Lower lobe of right lung (tissue), 2 donors: ENCODE measurements at regions not wholly inside any gene's neighbourhood (a gene's known extent, or its start where the extent isn't known, plus 50 kb on each side); places are given as distances from the start of the nearest gene placed in this dataset.

Experiments
- ATAC-seq, 2 donors: fragments of 200-7000 bp; cut with Tn5 transposase; one replicate each; pipeline ENCODE4 v1.9.1; 2020 to 2022; ENCODE audit warnings: mild to moderate bottlenecking in 2 of 2, moderate library complexity in 2 of 2
- DNase-seq: peaks from one replicate; pipeline ENCODE4 v3.0.0-alpha.2; 2020
- H3K27ac ChIP-seq: fragments of 200-600 bp; one replicate; pipeline ENCODE4 v1.8.0; 2022
- H3K27me3 ChIP-seq: fragments of 200-600 bp; one replicate; pipeline ENCODE4 v1.8.0; 2022; ENCODE audit warnings: low read depth
- H3K36me3 ChIP-seq: fragments of 200-600 bp; one replicate; pipeline ENCODE4 v1.8.0; 2022; ENCODE audit warnings: mild to moderate bottlenecking
- H3K4me1 ChIP-seq: fragments of 200-600 bp; one replicate; pipeline ENCODE4 v1.8.0; 2022
- H3K4me3 ChIP-seq: fragments of 200-600 bp; one replicate; pipeline ENCODE4 v1.8.0; 2022; ENCODE audit warnings: mild to moderate bottlenecking
- H3K9me3 ChIP-seq: fragments of 200-600 bp; one replicate; pipeline ENCODE4 v1.8.0; 2022
- CTCF ChIP-seq: fragments of 200-600 bp; IDR thresholded peaks from one replicate; pipeline ENCODE4 v1.8.0; 2022; ENCODE audit warnings: antibody characterized with exemption, mild to moderate bottlenecking
- intact Hi-C: fragments of 100-400 bp; cut with DNase I; formaldehyde crosslinking; loops from one replicate; pipeline ENCODE4 v1.11.0; 2022
- donor health status: DM: no; HTN: yes; CAD: no; lungs with severe emphysema.

- Histone ChIP-seq H3K9me3 (peaks cover 12% of the 10 kb centered on the region), H3K4me1 (no peaks in the 10 kb centered on the region), H3K27ac (no peak overlapping the region), H3K4me3 (no peak overlapping the region), H3K27me3 (no peaks in the 10 kb centered on the region), H3K36me3 (no peaks in the 10 kb centered on the region)
- ATAC-seq (no peak), DNase-seq (no peak)
- no peak for TF ChIP-seq CTCF
- intact Hi-C loops, result no loop called here
Measured at GRCh38 chr3:104133630-104134029, 1233.1 kb upstream of the ALCAM start.

GRCh38 chr3:104137116-104137515 lies 1229.6 kb upstream of the ALCAM start:
- Histone ChIP-seq H3K27me3 (no peaks in the 10 kb centered on the region), H3K4me1 (no peaks in the 10 kb centered on the region), H3K9me3 (no peaks in the 10 kb centered on the region), H3K4me3 (no peak overlapping the region), H3K36me3 (no peaks in the 10 kb centered on the region), H3K27ac (no peak overlapping the region)
- intact Hi-C loops, result no loop called here
- DNase-seq (no peak), ATAC-seq (no peak)
- no peak for TF ChIP-seq CTCF

- H3K4me3 ChIP-seq, result no peak overlapping the region
- TF ChIP-seq CTCF, result no peak
Measured at GRCh38 chr3:104145164-104145563, 1221.5 kb upstream of the ALCAM start.

GRCh38 chr3:104149154-104149553 lies 1217.6 kb upstream of the ALCAM start:
- Histone ChIP-seq H3K4me3 (no peak overlapping the region), H3K9me3 (no peaks in the 10 kb centered on the region), H3K36me3 (no peaks in the 10 kb centered on the region), H3K27me3 (no peaks in the 10 kb centered on the region), H3K27ac (no peak overlapping the region), H3K4me1 (no peaks in the 10 kb centered on the region)
- DNase-seq (no peak), ATAC-seq (no peak)
- intact Hi-C loops, result no loop called here
- no peak for TF ChIP-seq CTCF

More at GRCh38 chr3:104145164-104145563, 1221.5 kb upstream of the ALCAM start:
- no peak overlapping the region for H3K27ac ChIP-seq
- no peaks in the 10 kb centered on the region for H3K27me3 ChIP-seq
- no peak for DNase-seq
- no peaks in the 10 kb centered on the region for H3K4me1 ChIP-seq
- intact Hi-C loops, result no loop called here
- no peaks in the 10 kb centered on the region for H3K9me3 ChIP-seq
- ATAC-seq, result no peak
- no peaks in the 10 kb centered on the region for H3K36me3 ChIP-seq

GRCh38 chr3:104150724-104151123 lies 1216.0 kb upstream of the ALCAM start:
- ATAC-seq (no peak), DNase-seq (no peak)
- Histone ChIP-seq H3K27ac (no peak overlapping the region), H3K4me1 (no peaks in the 10 kb centered on the region), H3K27me3 (no peaks in the 10 kb centered on the region), H3K9me3 (no peaks in the 10 kb centered on the region), H3K4me3 (no peak overlapping the region), H3K36me3 (no peaks in the 10 kb centered on the region)
- no peak for TF ChIP-seq CTCF
- intact Hi-C loops, result no loop called here

- Histone ChIP-seq H3K4me1 (no peaks in the 10 kb centered on the region), H3K4me3 (no peak overlapping the region), H3K9me3 (no peaks in the 10 kb centered on the region), H3K27me3 (no peaks in the 10 kb centered on the region), H3K36me3 (no peaks in the 10 kb centered on the region), H3K27ac (no peak overlapping the region)
- ATAC-seq (no peak), DNase-seq (no peak)
- intact Hi-C loops, result no loop called here
- TF ChIP-seq CTCF, result no peak
Measured at GRCh38 chr3:104154896-104155295, 1211.8 kb upstream of the ALCAM start.
